ENCODE measurements at regions not wholly inside any gene's neighbourhood (a gene's known extent, or its start where the extent isn't known, plus 50 kb on each side); places are given as distances from the start of the nearest gene placed in this dataset.
"Not testable (repeated sequence)": the region's sequence is repeated elsewhere in the genome, so short reads cannot be mapped to it uniquely, and the experiment has no call there.

DNA sequence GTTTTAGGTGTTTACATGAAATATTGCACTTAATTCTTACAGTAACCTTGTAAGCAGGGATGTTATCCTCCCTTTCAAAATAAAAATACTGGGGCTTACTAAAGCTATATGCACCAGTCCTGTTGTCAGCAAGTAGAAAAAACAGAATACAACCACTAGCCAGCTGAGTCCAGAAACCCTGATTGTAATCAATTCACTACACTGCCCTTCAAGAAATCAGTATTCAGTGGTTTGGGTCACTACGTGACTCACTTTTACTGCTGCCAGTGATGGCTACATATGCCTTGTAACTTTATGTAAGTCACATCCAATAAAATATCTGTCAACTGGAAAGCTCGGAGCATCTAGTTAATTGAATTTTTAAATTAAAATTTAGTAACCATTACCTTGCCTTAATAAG, 376.3 kb upstream of the DEPDC1 start:
- DNase-seq (ENCODE audit: low spot score): no peak

DNA sequence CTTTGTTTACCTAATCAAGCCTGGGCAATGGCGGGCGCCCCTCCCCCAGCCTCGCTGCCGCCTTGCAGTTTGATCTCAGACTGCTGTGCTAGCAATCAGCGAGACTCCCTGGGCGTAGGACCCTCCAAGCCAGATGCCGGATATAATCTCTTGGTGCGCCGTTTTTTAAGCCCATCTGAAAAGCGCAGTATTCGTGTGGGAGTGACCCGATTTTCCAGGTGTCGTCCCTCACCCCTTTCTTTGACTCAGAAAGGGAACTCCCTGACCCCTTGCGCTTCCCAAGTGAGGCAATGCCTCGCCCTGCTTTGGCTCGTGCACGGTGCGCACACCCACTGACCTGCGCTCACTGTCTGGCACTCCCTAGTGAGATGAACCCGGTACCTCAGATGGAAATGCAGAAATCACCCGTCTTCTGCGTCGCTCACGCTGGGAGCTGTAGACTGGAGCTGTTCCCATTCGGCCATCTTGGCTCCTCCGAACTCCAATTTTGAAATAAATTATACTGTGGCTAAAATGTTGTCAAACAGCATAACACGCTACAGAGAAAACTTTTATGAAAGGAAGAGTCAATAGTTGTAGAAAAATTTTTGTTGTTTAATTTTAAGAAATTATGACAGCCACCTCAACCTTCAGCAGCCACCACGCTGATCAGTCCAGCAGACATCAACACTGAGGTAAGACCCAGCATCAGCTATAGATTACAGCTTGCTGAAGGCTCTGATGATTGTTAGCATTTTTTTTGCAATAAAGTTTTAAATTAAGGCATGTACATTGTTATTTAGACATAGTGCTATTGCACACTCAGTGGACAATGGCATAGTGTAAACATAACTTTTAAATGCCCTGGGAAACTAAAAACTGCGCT, 384.7 kb upstream of the DEPDC1 start:
- not testable (repeated sequence) for DNase-seq (ENCODE audit: low spot score)

DNA sequence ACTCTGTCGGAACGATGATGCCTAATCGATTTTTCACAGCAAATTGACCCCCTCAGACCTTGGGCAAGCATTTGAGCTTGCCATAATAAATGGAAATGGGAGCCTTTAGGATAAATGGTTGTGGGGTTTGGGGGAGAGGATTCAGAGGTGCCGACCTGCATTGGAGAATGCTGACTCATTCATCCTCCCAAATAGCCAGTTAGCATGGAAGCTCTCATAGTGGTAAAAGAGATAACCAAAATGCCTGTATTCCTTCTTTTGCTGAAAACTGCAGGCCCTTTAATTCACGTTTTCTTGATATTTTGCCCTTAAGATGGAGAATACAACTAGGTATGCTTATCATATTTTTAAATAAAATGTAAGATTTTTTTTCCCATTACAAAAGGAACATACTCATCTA, 392.6 kb upstream of the DEPDC1 start:
- no peak for DNase-seq (ENCODE audit: low spot score)

DNA sequence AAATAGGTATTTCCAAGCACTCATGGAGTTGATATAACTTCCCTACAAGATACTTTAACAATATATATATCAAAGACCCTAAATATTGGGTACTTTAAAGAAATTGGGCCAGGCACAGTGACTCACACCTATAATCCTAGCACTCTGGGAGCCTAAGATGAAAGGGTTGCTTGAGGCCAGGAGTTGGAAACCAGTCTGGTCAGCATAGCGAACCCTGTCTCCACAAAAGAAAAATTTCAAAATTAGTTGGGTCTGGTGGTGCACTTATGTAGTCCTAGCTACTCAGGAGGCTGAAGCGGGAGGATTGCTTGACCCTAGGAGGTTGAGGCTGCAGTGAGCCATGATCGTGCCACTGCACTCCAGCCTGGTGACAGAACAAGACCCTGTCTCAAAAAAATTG, 393.9 kb upstream of the DEPDC1 start:
- DNase-seq (ENCODE audit: low spot score): no peak

DNA sequence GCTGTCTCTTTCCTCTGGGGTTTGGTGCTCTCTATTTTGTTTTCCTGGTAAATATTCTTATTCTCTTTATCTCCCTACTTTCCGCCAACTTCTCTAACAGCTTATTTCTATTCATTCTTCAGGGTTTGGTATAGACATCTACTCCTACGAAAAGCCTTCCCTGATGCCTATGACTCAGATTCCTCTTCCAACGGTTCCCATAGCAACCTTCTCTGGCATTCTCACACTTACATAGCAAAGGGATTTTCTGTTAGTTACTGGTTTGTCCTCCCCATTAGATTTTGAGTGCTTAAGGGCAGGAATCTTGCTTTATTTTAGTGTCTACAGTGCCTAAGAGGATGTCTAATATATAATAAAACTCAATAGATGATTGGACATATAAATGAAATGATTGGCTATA, 407.6 kb upstream of the DEPDC1 start:
- DNase-seq (ENCODE audit: low spot score): no peak

DNA sequence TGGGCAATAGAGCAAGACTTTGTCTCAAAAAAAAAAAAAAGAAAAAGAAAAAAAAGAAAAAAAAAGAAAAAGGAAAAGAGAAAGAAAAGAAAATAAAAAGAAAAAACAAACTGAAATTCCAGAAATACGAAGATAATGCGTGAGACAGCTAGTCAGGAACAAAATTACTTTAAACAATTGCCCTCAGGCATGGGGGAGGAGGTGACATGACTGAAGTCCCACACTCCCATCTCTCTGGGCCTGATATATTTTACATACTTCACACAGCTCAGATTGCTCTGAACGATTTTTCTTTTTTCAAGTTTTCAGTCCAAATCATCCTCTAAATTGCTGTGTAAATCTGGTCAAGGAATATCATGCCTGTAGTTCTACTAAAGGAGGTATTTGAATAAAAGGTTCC, 409.5 kb upstream of the DEPDC1 start:
- no peak for DNase-seq (ENCODE audit: low spot score)

DNA sequence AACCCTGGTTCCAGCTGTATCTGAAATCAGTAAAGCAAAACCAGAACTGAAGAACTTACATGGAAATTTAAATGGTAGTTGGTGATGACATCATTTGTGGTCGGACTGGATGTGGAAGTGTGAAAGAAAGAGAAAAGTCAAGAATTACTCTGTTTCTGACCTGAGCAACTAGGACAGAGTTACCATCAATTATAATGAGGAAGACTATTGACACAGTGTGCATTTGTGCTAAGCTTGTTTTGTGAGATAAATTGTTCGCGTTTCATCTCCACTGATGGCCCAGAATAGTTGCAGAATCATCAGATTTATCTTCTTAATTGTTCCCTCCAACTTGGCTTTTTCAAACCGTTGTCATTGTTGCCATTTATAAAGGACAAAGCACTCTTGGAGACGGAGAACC, 410.6 kb upstream of the DEPDC1 start:
- no peak for DNase-seq (ENCODE audit: low spot score)

DNA sequence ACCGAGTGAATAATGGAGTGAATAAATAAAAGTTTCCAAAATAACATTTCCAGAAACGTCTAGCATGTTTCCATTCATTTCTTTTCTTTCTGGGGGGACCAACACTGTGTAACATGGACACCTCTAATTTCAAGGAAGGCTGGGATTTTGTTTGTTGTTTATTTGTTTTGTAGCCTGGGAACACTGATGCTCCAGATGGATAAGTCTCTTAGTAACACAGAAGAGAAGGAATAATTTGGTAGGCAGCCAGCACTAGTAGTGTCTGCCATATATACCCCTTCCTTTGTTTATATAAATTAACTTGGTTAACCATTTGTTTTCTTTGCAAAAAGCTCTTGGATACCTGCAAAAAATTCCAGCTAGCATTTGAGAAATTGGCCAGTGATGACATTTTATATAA, 411.4 kb upstream of the DEPDC1 start:
- no peak for DNase-seq (ENCODE audit: low spot score)

DNA sequence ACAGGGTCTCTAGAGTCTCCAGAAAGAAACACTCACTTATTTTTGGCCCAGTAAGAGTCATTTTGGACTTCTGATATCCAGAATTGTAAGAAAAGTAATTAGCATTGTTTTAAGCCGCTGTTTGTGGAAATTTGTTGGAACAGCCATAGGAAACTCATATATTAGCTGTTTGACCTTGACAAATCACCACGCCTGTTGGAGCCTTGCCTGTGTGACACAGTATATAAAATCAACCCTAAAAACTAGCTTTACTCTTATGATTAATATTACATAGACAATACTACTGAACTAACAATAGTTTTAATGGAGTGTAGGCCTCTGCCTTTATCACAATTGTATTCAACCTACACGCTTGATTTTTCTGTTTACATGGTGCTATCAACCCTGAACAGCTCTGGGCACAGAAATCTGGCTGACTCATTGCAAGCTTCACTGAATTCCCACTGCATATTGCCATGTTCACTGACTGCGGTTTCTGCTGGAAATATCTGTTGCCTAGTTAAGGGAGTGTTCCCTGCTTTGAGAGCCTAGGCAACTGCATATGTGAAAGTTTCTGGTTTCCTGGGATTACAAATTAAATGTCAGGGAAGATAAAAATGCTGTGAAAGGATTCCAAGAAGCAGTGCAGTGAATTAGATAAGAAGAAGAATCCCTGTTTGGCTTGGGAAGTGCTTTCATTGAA, 419.5 kb upstream of the DEPDC1 start:
- peak; percentile 18 for DNase-seq (ENCODE audit: low spot score)

DNA sequence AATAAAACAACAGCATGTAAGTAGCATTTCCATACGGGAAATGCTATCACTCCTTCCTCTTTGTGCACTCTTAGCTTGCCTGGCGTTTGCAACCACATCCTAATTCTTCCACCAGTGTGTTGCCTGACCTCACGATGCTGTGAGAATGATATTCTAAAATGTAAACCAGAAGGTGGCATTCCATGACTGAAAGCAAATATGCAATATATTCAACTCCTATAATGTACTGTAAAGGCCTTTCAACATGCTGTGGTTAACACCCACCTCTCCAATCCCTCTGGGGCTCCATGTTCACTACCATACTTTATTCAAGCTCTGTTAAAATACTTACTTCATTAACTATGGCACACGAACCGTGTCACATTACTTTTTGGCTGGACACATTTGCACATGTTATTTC, 420.6 kb upstream of the DEPDC1 start:
- no peak for DNase-seq (ENCODE audit: low spot score)

DNA sequence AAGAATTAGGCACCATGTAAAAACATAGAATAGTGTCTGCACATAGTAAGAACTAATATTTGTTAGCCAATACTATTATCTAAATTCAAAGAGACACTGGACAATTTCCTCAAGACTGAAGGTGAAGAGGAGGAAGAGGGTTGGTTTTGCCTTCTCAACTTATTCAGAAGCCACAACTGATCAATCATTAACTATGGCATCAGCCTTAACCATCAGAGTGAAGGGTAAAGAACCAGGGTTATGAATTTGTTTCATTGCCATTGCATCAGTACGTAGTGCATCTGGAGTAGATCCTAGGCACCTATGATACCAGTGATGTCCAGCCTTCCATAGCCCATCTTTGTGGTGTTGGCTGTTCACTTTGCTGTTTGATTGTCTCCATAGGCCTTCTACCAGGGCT, 421.7 kb upstream of the DEPDC1 start:
- DNase-seq (ENCODE audit: low spot score): no peak

DNA sequence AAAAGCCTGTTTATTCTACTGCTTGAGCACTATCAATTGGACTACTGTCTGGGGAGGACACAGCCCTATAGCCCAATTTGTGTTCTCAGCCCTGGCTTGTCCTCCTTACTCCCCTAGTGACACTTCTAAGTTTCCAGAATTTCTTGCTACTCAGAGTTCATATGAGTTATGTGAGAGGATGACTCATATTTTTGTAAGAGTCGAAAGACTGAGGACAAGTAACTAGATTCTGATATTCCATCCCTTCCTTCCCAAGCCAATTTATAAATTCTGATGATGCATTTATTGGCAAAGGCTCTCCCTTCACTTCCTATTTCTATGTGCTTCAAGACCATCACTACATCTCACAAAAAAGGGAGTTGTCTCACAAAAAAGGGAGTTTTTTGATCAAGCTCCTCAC, 422.2 kb upstream of the DEPDC1 start:
- DNase-seq (ENCODE audit: low spot score): no peak

DNA sequence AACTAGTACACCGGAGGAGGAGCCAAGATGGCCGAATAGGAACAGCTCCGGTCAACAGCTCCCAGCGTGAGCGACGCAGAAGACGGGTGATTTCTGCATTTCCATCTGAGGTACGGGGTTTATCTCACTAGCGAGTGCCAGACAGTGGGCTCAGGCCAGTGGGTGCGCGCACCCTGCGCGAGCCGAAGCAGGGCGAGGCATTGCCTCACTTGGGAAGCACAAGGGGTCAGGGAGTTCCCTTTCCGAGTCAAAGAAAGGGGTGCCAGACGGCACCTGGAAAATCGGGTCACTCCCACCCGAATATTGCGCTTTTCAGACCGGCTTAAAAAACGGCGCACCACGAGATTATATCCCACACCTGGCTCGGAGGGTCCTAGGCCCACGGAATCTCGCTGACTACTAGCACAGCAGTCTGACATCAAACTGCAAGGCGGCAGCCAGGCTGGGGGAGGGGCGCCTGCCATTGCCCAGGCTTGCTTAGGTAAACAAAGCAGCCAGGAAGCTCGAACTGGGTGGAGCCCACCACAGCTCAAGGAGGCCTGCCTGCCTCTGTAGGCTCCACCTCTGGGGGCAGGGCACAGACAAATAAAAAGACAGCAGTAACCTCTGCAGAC, 426.7 kb upstream of the DEPDC1 start:
- DNase-seq (ENCODE audit: low spot score): not testable (repeated sequence)

DNA sequence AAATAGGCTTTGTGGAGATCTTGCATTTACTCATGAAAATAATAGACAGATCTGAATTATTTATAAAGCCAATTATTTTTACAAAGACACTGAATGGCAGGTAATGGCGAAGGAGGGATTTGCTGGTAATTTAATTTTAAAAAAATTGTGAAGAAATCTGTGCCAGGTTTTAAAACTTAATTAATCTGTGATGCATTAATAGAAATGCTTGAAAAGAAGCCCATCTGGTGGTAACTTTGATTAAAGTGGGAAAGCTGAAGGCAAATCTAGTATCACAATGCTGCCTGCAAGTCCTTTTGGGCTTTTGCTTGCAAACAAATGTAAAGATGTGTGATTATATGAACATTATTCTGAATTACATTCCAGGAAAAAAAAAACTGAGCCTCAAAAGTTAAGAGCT, 433.2 kb upstream of the DEPDC1 start:
- no peak for DNase-seq (ENCODE audit: low spot score)

DNA sequence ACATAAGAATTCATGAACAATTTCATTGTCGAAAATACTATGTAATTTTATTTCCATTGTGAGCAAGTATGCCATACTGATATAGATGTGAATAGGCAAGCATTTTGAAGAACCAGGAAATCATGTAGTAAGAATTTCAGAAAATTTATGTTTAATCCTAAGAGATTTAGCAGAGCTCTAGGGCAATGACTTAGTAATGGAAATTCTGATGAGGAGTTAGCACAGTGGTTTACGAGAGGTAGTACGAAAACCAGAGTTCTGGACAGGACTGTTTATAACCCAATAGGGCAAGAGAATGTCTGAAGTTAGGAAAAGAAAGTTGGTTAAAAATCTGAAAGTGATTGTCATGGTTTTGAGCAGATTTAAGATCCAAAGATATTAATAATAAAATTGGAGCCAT, 439.6 kb upstream of the DEPDC1 start:
- DNase-seq (ENCODE audit: low spot score): no peak

DNA sequence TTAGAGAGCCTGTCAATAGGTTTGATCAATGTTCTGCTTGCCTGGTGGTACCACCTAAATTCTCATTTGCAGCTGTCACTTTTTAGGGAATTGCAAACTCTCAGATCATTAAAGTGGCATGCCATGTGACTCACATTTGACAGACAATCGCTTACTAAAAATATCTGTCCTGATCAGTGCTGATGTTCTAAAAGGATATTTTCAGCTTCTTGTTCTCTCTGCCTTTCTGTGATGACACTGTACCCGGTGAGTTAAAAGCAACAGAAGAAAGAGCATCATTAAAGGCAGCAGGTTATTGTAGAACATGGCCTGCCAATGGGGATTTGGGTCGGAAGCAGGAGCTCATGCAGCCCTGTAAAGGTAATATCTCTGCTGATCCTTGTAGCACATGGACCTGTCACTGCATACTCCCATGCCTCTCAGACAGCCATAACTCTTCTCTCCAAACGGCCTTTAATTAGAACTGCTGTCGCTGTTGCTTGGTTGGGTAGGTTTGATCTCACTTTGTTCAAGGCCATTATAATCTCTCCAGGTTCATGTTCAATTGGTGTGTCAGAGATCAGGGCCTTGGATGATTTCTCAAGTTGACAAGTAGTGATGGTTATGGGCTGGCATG, 441.3 kb upstream of the DEPDC1 start:
- DNase-seq (ENCODE audit: low spot score): no peak

DNA sequence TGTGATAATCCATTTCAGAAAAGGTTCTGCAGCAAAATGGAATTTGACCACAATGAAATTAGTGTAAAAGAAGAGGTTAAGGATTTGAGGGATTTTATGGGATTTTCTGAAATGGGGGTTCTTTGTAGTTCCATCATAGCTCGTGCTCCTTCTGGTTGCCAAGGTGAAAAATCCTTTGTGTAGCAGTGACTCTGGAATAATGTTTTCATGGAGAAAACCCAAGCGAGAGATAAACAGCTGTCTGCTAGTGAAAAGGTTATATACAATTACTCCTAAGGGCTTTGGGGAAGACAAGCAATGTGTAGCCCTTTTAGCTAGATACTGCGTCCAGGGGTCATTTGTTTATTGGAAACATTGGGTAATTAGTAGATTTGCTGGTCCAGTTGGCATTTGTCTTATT, 453.2 kb upstream of the DEPDC1 start:
- no peak for DNase-seq (ENCODE audit: low spot score)

DNA sequence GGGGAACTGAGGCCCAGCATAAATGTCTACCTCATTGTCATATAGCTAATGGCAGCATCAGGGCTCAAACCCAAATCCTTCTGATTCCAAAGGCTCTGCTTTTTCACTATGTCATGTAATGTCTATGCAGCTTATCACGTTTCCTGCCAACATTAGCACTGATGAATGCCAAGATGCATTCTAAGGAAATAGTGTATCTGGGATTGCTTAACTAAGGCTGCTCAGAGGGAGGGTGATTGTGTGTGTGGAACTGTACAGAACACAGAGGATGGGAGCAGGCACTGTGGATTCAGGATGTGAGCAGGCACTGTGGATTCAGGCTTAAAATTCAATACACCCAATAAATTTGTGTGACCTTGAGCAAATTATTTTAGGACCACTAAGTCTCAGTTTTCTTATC, 456.4 kb upstream of the DEPDC1 start:
- DNase-seq (ENCODE audit: low spot score): no peak

DNA sequence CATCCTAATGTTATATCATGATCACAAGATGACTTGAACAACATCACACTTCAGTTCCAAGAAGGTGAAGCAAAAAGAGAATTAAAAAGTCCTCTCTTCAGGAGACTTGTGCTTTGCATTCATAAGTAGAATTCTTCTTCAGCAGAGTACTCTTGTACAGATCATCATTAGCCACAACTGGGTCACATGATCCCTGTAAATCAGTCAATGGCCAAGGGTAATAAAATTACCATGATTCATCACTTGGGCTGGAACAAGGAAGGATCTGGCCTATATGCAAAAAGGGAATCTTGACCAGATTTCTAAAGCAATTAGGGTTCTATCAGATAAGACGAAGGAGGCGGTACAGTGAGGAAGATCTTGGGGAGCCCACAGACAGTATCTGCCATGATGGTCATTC, 458.0 kb upstream of the DEPDC1 start:
- DNase-seq (ENCODE audit: low spot score): no peak

DNA sequence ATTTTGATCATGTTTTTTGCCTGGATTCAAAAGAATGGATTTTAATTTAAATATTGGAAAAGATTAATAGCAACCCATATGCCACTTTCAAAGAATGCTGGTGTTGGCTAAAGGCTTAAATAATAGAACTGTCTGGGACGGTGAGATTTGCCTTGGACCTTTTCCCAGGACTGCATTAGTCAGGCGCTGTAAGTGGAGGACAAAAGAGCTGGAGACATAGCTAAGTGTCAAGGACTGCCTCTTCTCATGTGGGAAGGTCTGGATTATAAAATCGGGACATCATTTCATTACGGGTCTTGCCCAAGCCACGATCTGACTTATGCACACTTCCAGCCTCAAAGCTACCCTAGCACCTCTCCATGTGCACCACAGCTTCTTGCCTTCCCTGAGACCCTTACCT, 458.5 kb upstream of the DEPDC1 start:
- DNase-seq (ENCODE audit: low spot score): no peak

DNA sequence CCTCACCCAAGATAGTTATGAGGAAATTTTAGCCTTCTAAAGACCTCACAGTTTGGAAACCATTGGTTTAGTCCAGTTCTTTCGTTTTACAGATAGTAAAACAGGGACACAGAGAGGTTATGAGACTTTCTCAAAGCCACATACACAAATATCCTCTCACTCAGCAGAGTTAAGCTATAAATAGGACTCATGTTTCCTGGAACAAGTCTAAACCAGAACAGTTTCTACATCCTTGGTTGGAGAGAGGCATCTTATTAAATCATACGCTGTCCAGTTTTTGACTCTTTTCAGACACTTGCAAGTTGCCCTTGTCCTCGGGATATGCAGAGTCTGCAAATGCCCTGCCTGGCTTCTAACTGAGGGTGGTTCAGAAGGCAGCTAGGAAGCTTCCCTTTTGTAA, 462.1 kb upstream of the DEPDC1 start:
- no peak for DNase-seq (ENCODE audit: low spot score)

DNA sequence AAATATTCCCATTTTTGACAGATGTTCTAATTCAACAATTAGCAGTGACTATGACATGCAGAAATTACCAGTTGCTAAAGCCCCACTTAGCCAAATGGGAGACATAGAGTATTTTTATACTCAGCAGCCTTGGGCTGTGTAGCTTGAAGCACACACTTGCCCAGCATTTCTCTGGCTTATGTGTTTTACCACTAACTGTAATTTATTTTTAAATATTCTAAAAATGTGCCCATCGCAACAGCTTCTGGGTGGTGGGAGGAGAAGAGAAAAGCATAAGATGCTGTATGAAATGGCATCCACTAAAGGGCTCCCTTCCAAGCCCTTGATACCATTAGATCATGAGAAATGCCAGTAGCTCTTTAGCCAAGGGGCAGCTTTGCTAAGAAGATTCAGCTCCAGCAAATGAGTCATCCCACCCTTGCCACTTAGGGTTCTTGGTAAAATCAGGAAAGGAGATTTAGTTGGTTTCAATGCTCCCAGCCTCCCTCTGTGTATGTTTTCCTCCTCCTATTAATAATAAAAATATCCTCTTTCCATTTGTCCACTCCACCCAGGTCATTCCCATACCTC, 462.7 kb upstream of the DEPDC1 start:
- DNase-seq (ENCODE audit: low spot score): no peak

DNA sequence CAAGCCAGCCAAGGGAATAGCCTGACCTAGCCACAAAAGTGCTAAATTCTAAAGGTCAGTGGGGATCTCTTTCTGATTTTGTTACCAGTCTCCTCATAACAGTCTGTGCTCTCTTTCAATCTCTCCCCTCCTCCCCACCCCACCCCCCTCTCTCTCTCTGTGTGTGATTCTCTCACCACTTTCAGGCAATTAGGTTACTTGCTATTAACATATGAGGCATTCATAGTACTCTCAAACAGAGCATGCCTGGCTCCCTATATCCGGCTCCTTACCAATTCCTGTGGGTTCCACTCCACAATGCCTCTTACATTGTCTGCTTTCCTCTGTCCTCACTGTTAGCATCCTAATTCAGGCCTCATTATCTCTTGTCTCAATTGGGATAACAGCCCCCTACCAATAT, 464.3 kb upstream of the DEPDC1 start:
- no peak for DNase-seq (ENCODE audit: low spot score)

Measured in AG20443 (cell line).